ENCODE measurements at regions not wholly inside any gene's neighbourhood (a gene's known extent, or its start where the extent isn't known, plus 50 kb on each side); places are given as distances from the start of the nearest gene placed in this dataset.

DNA sequence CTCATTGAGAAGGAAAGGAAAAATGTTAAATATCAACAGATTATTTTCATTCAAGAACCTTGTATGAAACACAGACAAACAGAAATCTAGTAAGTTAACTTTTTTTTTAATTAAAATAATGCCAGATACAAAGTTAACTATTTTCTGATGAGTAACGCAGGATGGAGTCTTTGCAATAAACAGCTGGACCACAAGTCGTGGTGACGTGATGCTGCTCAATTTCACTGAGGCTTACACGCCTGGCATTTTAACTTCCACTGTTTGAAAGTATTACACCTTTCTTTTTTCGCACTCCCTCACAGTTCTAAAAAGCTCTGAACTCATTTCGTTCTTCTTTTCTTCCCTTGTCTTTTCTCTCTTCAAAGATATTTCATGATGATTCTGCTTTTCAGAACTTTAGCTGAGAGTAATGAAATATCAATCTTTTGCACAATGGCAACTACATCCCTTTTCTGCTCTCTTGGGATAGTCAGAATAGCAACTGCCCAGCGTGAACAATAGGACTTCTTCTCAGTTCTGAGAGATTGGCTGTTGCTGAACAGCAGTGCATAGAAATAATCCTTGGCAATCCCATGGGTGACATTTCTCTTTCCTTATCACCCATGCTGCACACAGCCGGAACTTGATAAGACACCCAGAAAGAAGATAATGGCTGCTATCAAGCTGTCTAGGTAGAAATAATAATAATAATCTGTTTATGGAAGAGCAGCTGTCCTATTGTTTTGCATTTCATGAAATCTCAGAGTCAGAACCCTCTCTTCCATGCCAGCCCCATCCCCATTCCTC lies 160.5 kb downstream of the BTG1 start:
- TF ChIP-seq, protein P1, sequence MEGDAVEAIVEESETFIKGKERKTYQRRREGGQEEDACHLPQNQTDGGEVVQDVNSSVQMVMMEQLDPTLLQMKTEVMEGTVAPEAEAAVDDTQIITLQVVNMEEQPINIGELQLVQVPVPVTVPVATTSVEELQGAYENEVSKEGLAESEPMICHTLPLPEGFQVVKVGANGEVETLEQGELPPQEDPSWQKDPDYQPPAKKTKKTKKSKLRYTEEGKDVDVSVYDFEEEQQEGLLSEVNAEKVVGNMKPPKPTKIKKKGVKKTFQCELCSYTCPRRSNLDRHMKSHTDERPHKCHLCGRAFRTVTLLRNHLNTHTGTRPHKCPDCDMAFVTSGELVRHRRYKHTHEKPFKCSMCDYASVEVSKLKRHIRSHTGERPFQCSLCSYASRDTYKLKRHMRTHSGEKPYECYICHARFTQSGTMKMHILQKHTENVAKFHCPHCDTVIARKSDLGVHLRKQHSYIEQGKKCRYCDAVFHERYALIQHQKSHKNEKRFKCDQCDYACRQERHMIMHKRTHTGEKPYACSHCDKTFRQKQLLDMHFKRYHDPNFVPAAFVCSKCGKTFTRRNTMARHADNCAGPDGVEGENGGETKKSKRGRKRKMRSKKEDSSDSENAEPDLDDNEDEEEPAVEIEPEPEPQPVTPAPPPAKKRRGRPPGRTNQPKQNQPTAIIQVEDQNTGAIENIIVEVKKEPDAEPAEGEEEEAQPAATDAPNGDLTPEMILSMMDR (IDR thresholded peaks at IDR 0.05; ENCODE audit: borderline replicate concordance, control extremely low read depth, extremely low read depth, insufficient read depth, missing control alignments), result no peak

DNA sequence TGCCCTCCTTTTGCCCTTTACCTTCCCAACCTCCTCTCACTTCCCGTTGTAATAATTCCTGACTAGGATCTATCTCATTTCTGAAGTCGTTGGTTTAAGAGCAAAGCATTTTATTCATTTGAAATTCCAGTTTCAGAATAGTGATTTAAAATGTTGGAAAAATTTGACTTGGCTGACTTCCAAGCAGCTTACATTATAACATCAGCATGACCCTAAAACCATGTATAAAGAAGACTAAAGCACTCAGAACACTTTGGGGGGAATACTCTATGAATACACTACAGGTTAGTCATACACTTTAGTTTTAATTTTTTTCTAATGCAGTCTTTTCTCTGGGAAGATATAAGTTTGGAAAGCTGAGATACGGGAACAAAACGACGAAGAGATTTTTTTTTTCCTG lies 161.1 kb downstream of the BTG1 start:
- TF ChIP-seq, protein P1 (IDR thresholded peaks at IDR 0.05; ENCODE audit: borderline replicate concordance, control extremely low read depth, extremely low read depth, insufficient read depth, missing control alignments), result no peak
- in situ Hi-C loops (cut with MboI; ENCODE audit: low sequenced_read_pairs, unreplicated experiment), result no loop called here
- no peak for DNase-seq (ENCODE audit: low spot score)

More for the DNA sequence above, 160.5 kb downstream of the BTG1 start:
- no peak for DNase-seq (ENCODE audit: low spot score)
- in situ Hi-C loops (cut with MboI; ENCODE audit: low sequenced_read_pairs, unreplicated experiment), result no loop called here

DNA sequence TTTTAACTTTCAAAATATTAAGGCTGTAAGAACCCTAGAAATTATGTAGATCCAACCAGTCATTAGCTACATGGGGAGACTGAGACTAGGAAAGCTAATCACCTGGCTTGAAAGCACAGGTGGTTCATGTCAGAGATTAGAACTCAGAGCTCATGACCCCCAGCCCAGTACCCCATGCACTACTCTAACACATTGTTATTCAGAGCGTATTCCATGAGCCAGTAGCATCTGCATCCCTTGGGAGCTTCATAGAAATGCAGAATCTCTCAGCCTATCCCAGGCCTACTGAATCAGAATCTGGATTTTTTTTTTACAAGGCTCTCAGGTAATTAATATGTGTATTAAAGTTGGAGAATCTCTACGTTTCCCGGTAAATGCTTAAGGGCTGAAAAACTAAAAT lies 161.7 kb downstream of the BTG1 start:
- DNase-seq (ENCODE audit: low spot score), result no peak
- in situ Hi-C loops (cut with MboI; ENCODE audit: low sequenced_read_pairs, unreplicated experiment), result no loop called here
- TF ChIP-seq, protein P1 (IDR thresholded peaks at IDR 0.05; ENCODE audit: borderline replicate concordance, control extremely low read depth, extremely low read depth, insufficient read depth, missing control alignments), result no peak

DNA sequence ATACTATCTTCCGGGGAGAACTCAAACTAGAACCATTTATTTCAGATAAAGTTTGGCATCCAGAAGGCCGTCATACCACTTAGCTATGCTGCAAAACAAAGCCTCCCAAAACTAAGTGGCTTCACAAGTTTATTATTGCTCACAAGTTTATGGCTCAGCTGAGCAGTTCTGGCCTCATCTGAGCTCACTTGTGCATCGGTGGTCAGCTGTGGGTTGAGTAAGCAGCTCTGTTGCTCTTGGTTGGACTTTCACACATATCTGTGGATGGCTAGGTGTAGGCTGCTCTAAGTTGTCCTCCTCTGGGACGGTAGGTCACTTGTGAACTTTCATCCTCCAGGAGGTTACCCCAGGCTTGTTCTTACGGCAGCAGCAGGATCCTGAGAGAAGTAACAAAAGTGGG lies 162.7 kb downstream of the BTG1 start:
- no peak for DNase-seq (ENCODE audit: low spot score)
- in situ Hi-C loops (cut with MboI; ENCODE audit: low sequenced_read_pairs, unreplicated experiment), result no loop called here
- TF ChIP-seq, protein P1 (IDR thresholded peaks at IDR 0.05; ENCODE audit: borderline replicate concordance, control extremely low read depth, extremely low read depth, insufficient read depth, missing control alignments), result no peak

DNA sequence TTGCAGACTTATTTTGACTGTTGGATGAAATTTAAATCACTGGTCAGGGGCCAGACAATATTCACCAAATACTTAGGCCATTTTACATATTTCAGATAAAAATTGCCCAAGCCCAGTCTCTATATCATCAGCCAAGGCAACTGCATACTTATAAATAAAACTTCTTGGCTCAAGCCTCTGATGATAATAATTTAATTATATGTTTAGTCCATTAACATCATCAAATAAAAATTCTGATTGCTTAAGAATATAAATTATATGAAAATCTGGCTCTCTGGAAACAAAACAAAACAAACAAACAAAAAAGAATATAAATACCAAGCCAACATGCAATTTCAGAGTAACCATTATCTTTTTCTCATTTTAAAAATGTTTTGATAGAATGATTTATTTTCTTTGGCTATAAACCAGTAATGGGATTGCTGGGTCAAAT lies 165.2 kb downstream of the BTG1 start:
- in situ Hi-C loops (cut with MboI; ENCODE audit: low sequenced_read_pairs, unreplicated experiment), result no loop called here
- DNase-seq (ENCODE audit: low spot score), result no peak
- TF ChIP-seq, protein P1 (IDR thresholded peaks at IDR 0.05; ENCODE audit: borderline replicate concordance, control extremely low read depth, extremely low read depth, insufficient read depth, missing control alignments), result no peak

DNA sequence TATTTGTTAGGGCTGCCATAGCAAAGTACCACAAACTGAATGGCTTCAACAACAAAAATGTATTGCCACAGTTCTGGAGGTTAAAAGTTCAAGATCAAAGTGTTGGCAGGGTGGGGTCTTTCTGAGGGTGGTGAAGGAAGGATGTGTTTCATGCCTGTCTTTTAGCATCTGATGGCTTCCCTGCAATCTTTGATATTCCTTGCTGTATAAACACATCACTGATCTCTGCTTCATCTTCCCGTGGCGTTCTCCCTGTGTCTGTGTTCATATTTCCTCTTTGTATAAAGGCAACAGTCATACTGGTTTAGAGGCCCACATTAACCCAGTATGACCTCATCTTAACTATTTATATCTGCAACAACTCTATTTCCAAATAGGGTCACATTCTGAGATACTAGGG lies 167.5 kb downstream of the BTG1 start:
- in situ Hi-C loops (cut with MboI; ENCODE audit: low sequenced_read_pairs, unreplicated experiment), result no loop called here
- TF ChIP-seq, protein P1 (IDR thresholded peaks at IDR 0.05; ENCODE audit: borderline replicate concordance, control extremely low read depth, extremely low read depth, insufficient read depth, missing control alignments), result no peak
- DNase-seq (ENCODE audit: low spot score), result no peak

Measured in GM13976 (cell line).